Endodermal cell (in vitro differentiated cells): ENCODE measurements at regions not wholly inside any gene's neighbourhood (a gene's known extent, or its start where the extent isn't known, plus 50 kb on each side); places are given as distances from the start of the nearest gene placed in this dataset.

Experiments
- DNase-seq: peaks from one replicate; pipeline ENCODE4 v3.0.0-alpha.2; 2017
- H3K27ac ChIP-seq: 2 replicates; pipeline ENCODE4 v1.5.1; 2013; ENCODE audit warnings: mild to moderate bottlenecking, low read depth, low read length, moderate library complexity
- H3K27me3 ChIP-seq: 2 replicates; pipeline ENCODE4 v1.6.1; 2013; ENCODE audit warnings: mild to moderate bottlenecking, low read length, moderate library complexity; ENCODE audit not compliant: insufficient read depth, control insufficient read depth, poor library complexity, severe bottlenecking
- H3K36me3 ChIP-seq: 2 replicates; pipeline ENCODE4 v1.7.0; 2013; ENCODE audit warnings: mild to moderate bottlenecking, low read length, moderate library complexity; ENCODE audit not compliant: control insufficient read depth, insufficient read depth
- H3K4me1 ChIP-seq: one replicate; pipeline ENCODE4 v1.7.0; 2013; ENCODE audit warnings: low read length; ENCODE audit not compliant: control insufficient read depth, insufficient read depth
- H3K4me3 ChIP-seq: 2 replicates; pipeline ENCODE4 v1.5.1; 2013; ENCODE audit warnings: mild to moderate bottlenecking, low read length, moderate library complexity
- H3K9ac ChIP-seq: 2 replicates; pipeline ENCODE4 v1.6.1; 2013; ENCODE audit warnings: mild to moderate bottlenecking, low read length, moderate library complexity; ENCODE audit not compliant: poor library complexity, severe bottlenecking; ENCODE audit errors: extremely low read depth
- H3K9me3 ChIP-seq: 2 replicates; pipeline ENCODE4 v1.6.1; 2013; ENCODE audit warnings: mild to moderate bottlenecking, low read length, moderate library complexity; ENCODE audit not compliant: control insufficient read depth
- H3K27ac Mint-ChIP-seq: 2 replicates; pipeline ENCODE4 v1.8.0; 2020; ENCODE audit warnings: mixed read lengths
- H3K27me3 Mint-ChIP-seq: 2 replicates; pipeline ENCODE4 v1.8.0; 2021; ENCODE audit warnings: mild to moderate bottlenecking, mixed read lengths; ENCODE audit not compliant: insufficient read depth
- H3K36me3 Mint-ChIP-seq: 2 replicates; pipeline ENCODE4 v1.8.0; 2020; ENCODE audit warnings: low read depth, mixed read lengths
- H3K4me1 Mint-ChIP-seq: 2 replicates; pipeline ENCODE4 v1.8.0; 2020; ENCODE audit warnings: mixed read lengths
- H3K4me3 Mint-ChIP-seq: 2 replicates; pipeline ENCODE4 v1.8.0; 2020; ENCODE audit warnings: mild to moderate bottlenecking, moderate library complexity, mixed read lengths
- H3K9me3 Mint-ChIP-seq: 2 replicates; pipeline ENCODE4 v1.8.0; 2020; ENCODE audit warnings: mild to moderate bottlenecking, mixed read lengths
- WGBS, 2 experiments: methylation state at CpG; one replicate each; pipeline versions ENCODE4 v1.1.5 to v1.1.7; 2013; ENCODE audit warnings: missing lambda C conversion rate in 2 of 2, mixed read lengths in 1 of 2; ENCODE audit not compliant: insufficient coverage in 1 of 2, insufficient read length in 1 of 2; 5-methylcytosine and 5-hydroxymethylcytosine counted together
- TF ChIP-seq, protein P1 (sequence below): fragments of 200-600 bp; sonication (generic); conservative IDR thresholded peaks from 2 replicates; pipeline ENCODE4 v1.5.0; 2021; ENCODE audit warnings: antibody characterized with exemption, mild to moderate bottlenecking

GRCh38 chr2:238507836-238508235 lies 81.1 kb downstream of the ASB1 start:
- Mint-ChIP-seq H3K36me3 (no peaks in the 10 kb centered on the region), H3K27me3 (no peaks in the 10 kb centered on the region), H3K9me3 (peaks cover 5% of the 10 kb centered on the region), H3K4me1 (peaks cover 28% of the 10 kb centered on the region), H3K4me3 (no peak overlapping the region), H3K27ac (no peak overlapping the region)
- H3K36me3 ChIP-seq = no peaks in the 10 kb centered on the region
- TF ChIP-seq, protein P1, sequence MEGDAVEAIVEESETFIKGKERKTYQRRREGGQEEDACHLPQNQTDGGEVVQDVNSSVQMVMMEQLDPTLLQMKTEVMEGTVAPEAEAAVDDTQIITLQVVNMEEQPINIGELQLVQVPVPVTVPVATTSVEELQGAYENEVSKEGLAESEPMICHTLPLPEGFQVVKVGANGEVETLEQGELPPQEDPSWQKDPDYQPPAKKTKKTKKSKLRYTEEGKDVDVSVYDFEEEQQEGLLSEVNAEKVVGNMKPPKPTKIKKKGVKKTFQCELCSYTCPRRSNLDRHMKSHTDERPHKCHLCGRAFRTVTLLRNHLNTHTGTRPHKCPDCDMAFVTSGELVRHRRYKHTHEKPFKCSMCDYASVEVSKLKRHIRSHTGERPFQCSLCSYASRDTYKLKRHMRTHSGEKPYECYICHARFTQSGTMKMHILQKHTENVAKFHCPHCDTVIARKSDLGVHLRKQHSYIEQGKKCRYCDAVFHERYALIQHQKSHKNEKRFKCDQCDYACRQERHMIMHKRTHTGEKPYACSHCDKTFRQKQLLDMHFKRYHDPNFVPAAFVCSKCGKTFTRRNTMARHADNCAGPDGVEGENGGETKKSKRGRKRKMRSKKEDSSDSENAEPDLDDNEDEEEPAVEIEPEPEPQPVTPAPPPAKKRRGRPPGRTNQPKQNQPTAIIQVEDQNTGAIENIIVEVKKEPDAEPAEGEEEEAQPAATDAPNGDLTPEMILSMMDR = no peak
- peak; percentile 26 for DNase-seq
- no peak overlapping the region for H3K4me3 ChIP-seq
- H3K27me3 ChIP-seq = no peaks in the 10 kb centered on the region
- H3K9ac ChIP-seq = no peak overlapping the region
- H3K27ac ChIP-seq = no peak overlapping the region
- H3K4me1 ChIP-seq = peaks cover 10% of the 10 kb centered on the region
- WGBS, 2 experiments = 93 to 96% methylated on average over 4 to 6 of the region's 6 CpGs
- H3K9me3 ChIP-seq = no peaks in the 10 kb centered on the region

DNA sequence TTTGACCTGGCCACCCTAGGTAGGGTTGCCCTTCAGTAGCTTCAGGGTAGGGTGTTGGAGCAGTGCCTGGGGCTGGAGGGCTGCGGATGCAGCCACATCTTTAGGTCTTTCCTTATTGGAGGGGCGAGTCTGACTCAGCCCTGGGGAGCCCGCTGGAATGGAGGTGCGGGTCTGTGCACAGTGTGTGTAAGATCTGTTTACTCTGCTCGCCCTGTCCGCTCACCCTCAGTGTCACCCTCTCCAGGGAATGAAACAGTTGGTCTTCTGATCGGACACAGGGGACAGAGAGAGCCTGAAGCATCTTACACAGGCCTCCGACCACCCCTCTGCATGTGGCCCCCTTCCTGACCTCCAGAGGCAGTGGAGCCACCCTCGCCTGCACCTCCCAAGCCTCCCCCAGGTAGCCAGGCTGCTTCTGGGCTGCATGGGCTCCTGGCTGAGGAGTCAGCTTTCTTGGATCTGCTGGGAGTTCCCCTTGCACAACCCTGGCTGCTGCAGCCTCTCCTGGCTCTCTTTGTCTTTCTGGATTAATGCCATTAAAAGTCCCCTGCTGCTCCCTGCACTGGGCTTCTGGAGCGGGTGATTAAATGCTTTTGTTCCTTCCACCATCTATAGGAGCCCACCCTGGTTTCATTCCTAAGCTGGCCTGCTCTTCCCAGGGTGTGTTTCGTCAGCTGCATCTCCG lies 82.6 kb downstream of the ASB1 start:
- H3K4me3 ChIP-seq = no peak overlapping the region
- Mint-ChIP-seq H3K27me3 (no peaks in the 10 kb centered on the region), H3K27ac (peak overlapping the region; percentile 40), H3K4me1 (peaks cover 28% of the 10 kb centered on the region), H3K36me3 (no peaks in the 10 kb centered on the region), H3K9me3 (peaks cover 5% of the 10 kb centered on the region), H3K4me3 (no peak overlapping the region)
- no peaks in the 10 kb centered on the region for H3K36me3 ChIP-seq
- DNase-seq = peak; percentile 81
- 68 to 72% methylated on average over 7 to 12 of the region's 12 CpGs for WGBS, 2 experiments
- no peaks in the 10 kb centered on the region for H3K27me3 ChIP-seq
- H3K9ac ChIP-seq = no peak overlapping the region
- TF ChIP-seq, protein P1 = peak; percentile 19
- no peaks in the 10 kb centered on the region for H3K9me3 ChIP-seq
- peaks cover 10% of the 10 kb centered on the region for H3K4me1 ChIP-seq
- no peak overlapping the region for H3K27ac ChIP-seq

GRCh38 chr2:238509903-238510302 lies 83.2 kb downstream of the ASB1 start:
- Histone ChIP-seq H3K9me3 (no peaks in the 10 kb centered on the region), H3K27me3 (no peaks in the 10 kb centered on the region), H3K4me3 (no peak overlapping the region), H3K27ac (no peak overlapping the region), H3K36me3 (no peaks in the 10 kb centered on the region), H3K4me1 (peaks cover 10% of the 10 kb centered on the region), H3K9ac (no peak overlapping the region)
- no peak overlapping the region for H3K4me3 Mint-ChIP-seq
- peaks cover 1% of the 10 kb centered on the region for H3K27me3 Mint-ChIP-seq
- no peak for DNase-seq
- TF ChIP-seq, protein P1 = no peak
- peaks cover 5% of the 10 kb centered on the region for H3K9me3 Mint-ChIP-seq
- peak overlapping the region; percentile 40 for H3K27ac Mint-ChIP-seq
- no peaks in the 10 kb centered on the region for H3K36me3 Mint-ChIP-seq
- peaks cover 28% of the 10 kb centered on the region for H3K4me1 Mint-ChIP-seq
- WGBS, 2 experiments = 75 to 88% methylated on average over 1 to 7 of the region's 7 CpGs
